Lung (tissue), 11 donors: ENCODE measurements at regions not wholly inside any gene's neighbourhood (a gene's known extent, or its start where the extent isn't known, plus 50 kb on each side); places are given as distances from the start of the nearest gene placed in this dataset.

Experiments used
- ATAC-seq: fragments of 200-7000 bp; cut with Tn5 transposase; one replicate; pipeline ENCODE4 v1.9.1; 2020; ENCODE audit warnings: moderate number of reproducible peaks; ENCODE audit not compliant: insufficient read depth, low FRiP score
- DNase-seq, 3 donors: peaks; one replicate each; pipeline ENCODE4 v3.0.0-alpha.2; 2013 to 2017
- H3K27ac ChIP-seq, 2 donors: one replicate each; pipeline ENCODE4 v1.5.1; 2013; ENCODE audit warnings: mild to moderate bottlenecking in 2 of 2, moderate library complexity in 2 of 2, control low read depth in 1 of 2, inconsistent platforms in 1 of 2, low read depth in 1 of 2, low read length in 1 of 2
- H3K27me3 ChIP-seq, 3 donors: one replicate each; pipeline ENCODE4 v1.5.1; 2013; ENCODE audit warnings: low read length in 2 of 3; ENCODE audit not compliant: control insufficient read depth in 3 of 3, insufficient read depth in 3 of 3
- H3K36me3 ChIP-seq, 4 donors: one replicate each; pipeline ENCODE4 v1.5.1; 2013; ENCODE audit warnings: low read length in 4 of 4, mild to moderate bottlenecking in 1 of 4, moderate library complexity in 1 of 4; ENCODE audit not compliant: control insufficient read depth in 4 of 4, insufficient read depth in 4 of 4
- H3K4me1 ChIP-seq, 5 donors: one replicate each; pipeline ENCODE4 v1.5.1; 2013; ENCODE audit warnings: low read length in 5 of 5, mild to moderate bottlenecking in 2 of 5, moderate library complexity in 1 of 5; ENCODE audit not compliant: control insufficient read depth in 5 of 5, insufficient read depth in 5 of 5
- H3K4me3 ChIP-seq: one replicate; pipeline ENCODE4 v1.5.1; 2013; ENCODE audit warnings: mild to moderate bottlenecking, control low read depth, moderate library complexity
- H3K9ac ChIP-seq, 2 donors: one replicate each; pipeline ENCODE4 v1.5.1; 2013; ENCODE audit warnings: low read length in 2 of 2, control low read depth in 1 of 2; ENCODE audit not compliant: insufficient read depth in 1 of 2
- H3K9me3 ChIP-seq, 4 donors: one replicate each; pipeline ENCODE4 v1.5.1; 2013; ENCODE audit warnings: low read length in 3 of 4, mild to moderate bottlenecking in 1 of 4, moderate library complexity in 1 of 4; ENCODE audit not compliant: control insufficient read depth in 4 of 4, insufficient read depth in 3 of 4
- WGBS, 2 donors: extraction: QIAGEN DNeasy Blood & Tissue Kit; methylation state at CpG; one replicate each; pipeline ENCODE4 v1.1.7; 2013; 5-methylcytosine and 5-hydroxymethylcytosine counted together
- TF ChIP-seq, protein P1 (sequence below): IDR thresholded peaks from 2 replicates; pipeline ENCODE4 v1.5.1; 2012; ENCODE audit warnings: mild to moderate bottlenecking; ENCODE audit errors: control extremely low read depth, extremely low read depth
- donor health status: control.
- donor health status: control.
- donor health status: Bipolar disorder and iron deficiency.
- donor health status: healthy.
- donor health status: DM: yes; HTN: yes; CAD: no.

DNA sequence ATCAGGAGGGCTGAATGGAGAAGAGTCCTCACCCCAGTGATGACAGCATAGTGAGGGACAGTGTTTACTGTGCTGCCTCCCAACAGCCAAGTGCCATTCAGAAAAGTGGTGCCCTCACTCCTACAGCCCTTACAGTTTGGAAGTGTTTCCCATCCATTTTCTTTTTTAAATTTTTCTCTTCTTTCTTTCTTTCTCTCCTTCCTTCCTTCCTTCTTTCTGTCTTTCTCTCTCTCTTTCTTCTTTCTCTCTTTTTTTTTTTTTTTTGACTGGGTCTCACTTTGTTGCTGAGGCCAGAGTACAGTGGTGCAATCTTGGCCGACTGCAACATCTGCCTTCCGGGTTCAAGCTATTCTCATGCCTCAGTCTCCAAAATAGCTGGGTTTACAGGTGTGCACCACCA is 755.3 kb downstream of the UQCRFS1 start:
- TF ChIP-seq, protein P1, sequence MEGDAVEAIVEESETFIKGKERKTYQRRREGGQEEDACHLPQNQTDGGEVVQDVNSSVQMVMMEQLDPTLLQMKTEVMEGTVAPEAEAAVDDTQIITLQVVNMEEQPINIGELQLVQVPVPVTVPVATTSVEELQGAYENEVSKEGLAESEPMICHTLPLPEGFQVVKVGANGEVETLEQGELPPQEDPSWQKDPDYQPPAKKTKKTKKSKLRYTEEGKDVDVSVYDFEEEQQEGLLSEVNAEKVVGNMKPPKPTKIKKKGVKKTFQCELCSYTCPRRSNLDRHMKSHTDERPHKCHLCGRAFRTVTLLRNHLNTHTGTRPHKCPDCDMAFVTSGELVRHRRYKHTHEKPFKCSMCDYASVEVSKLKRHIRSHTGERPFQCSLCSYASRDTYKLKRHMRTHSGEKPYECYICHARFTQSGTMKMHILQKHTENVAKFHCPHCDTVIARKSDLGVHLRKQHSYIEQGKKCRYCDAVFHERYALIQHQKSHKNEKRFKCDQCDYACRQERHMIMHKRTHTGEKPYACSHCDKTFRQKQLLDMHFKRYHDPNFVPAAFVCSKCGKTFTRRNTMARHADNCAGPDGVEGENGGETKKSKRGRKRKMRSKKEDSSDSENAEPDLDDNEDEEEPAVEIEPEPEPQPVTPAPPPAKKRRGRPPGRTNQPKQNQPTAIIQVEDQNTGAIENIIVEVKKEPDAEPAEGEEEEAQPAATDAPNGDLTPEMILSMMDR: no peak
- Histone ChIP-seq H3K27me3 (no peaks in the 10 kb centered on the region), H3K9me3 (peaks cover 0 to 5% (median 0%) of the 10 kb centered on the region in 4 donors), H3K4me3 (no peak overlapping the region), H3K9ac (no peak overlapping the region), H3K27ac (no peak overlapping the region), H3K4me1 (peaks cover 0 to 1% (median 0%) of the 10 kb centered on the region in 5 donors), H3K36me3 (no peaks in the 10 kb centered on the region)
- 96% methylated on average over 2 of the region's 2 CpGs for WGBS, 2 donors
- DNase-seq (no peak), ATAC-seq (no peak)

DNA sequence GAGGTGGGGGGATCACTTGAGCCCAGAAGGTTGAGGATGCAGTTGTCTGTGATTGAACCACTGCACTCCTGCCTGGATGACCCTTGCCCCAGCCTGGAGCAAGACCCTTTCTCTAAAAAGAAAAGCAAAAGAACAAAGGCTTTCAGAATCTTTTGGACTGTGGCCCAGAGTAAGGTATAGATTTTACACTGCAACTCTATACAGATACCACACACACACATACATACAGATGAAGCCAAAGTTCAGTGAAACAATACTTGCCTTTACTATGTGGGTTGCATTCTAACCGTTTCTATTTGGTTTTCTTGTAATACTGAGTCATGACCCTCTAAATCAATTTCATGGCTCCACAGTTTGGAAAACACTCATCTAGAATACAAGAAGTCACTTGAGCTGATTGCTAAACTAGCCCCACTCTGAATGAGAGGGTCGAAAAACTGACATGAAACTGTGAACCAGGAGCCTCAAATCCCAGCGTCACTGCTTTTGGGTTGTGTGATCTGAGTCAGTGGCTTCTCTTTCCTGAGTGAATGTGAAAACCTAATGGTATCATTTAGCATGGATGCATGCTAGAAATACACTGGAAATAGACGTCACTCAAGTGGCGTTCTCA is 756.1 kb downstream of the UQCRFS1 start:
- WGBS, 2 donors: 57 to 79% methylated on average over 5 of the region's 5 CpGs
- no peak for ATAC-seq

DNA sequence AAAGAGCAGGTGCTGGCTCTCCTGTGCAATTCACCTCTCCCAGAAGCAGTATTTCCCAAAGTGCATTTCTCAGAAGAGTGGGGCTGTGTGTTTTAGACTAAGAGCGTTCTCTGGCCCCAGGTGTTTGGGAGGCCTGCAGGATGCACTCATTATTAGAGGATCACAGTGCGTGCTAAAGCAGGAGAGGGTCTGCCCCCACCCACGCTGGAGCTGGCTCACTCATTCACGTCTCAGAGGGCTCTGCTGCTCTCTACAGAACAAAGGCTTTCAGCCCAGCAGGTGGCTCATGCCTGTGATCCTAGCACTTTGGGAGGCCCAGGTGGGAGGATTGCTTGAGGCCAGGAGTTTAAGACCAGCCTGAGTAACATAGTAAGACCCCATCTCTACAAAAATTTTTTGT is 756.7 kb downstream of the UQCRFS1 start:
- Histone ChIP-seq H3K4me1 (peaks cover 0 to 1% (median 0%) of the 10 kb centered on the region in 5 donors), H3K27ac (no peak overlapping the region), H3K4me3 (no peak overlapping the region), H3K9me3 (peaks cover 0 to 5% (median 0%) of the 10 kb centered on the region in 4 donors), H3K36me3 (no peaks in the 10 kb centered on the region), H3K9ac (no peak overlapping the region), H3K27me3 (no peaks in the 10 kb centered on the region)
- ATAC-seq: no peak
- TF ChIP-seq, protein P1: no peak
- WGBS, 2 donors: 77 to 82% methylated on average over 4 of the region's 4 CpGs
- DNase-seq: no peak

More for the DNA sequence above, 756.1 kb downstream of the UQCRFS1 start:
- H3K4me3 ChIP-seq: no peak overlapping the region
- no peaks in the 10 kb centered on the region for H3K36me3 ChIP-seq
- TF ChIP-seq, protein P1: no peak
- H3K27ac ChIP-seq: no peak overlapping the region
- H3K4me1 ChIP-seq: peaks cover 0 to 1% (median 0%) of the 10 kb centered on the region in 5 donors
- DNase-seq: no peak
- peaks cover 0 to 5% (median 0%) of the 10 kb centered on the region in 4 donors for H3K9me3 ChIP-seq
- no peaks in the 10 kb centered on the region for H3K27me3 ChIP-seq
- H3K9ac ChIP-seq: no peak overlapping the region

DNA sequence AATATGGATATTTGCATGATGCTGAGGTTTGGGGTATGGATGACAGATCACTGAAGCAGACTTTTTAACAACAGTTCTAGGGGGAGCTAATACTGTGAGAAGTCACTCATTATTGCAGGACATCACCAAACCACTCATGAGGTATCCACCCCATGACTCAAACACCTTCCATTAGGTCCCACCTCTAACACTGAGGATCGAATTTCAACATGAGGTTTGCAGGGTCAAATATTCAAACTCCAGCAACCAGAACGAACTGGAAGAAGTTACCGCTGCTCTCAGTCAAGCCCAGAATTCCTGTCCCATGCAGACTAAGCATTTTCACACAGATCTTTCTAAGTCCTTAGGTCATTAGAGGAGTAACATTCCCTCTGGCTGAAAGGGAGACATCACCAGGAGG is 758.9 kb downstream of the UQCRFS1 start:
- TF ChIP-seq, protein P1: no peak
- Histone ChIP-seq H3K9ac (no peak overlapping the region), H3K9me3 (peaks cover 0 to 5% (median 0%) of the 10 kb centered on the region in 4 donors), H3K27ac (no peak overlapping the region), H3K36me3 (no peaks in the 10 kb centered on the region), H3K27me3 (no peaks in the 10 kb centered on the region), H3K4me1 (peaks cover 0 to 1% (median 0%) of the 10 kb centered on the region in 5 donors), H3K4me3 (no peak overlapping the region)
- ATAC-seq (no peak), DNase-seq (no peak)
- 60 to 76% methylated on average over 3 of the region's 3 CpGs for WGBS, 2 donors
